HG03342 (cell line): ENCODE measurements at regions not wholly inside any gene's neighbourhood (a gene's known extent, or its start where the extent isn't known, plus 50 kb on each side); places are given as distances from the start of the nearest gene placed in this dataset.
"Not testable (repeated sequence)": the region's sequence is repeated elsewhere in the genome, so short reads cannot be mapped to it uniquely, and the experiment has no call there.

Experiments used
- ATAC-seq: cut with Tn5 transposase; IDR thresholded peaks from one replicate; pipeline ENCODE4 v1.9.1; 2021; ENCODE audit warnings: mild to moderate bottlenecking, moderate library complexity; ENCODE audit not compliant: unreplicated experiment

GRCh38 chr1:121097127-121097866, 86.8 kb downstream of the FAM72B start:
- ATAC-seq = peak; percentile 94

GRCh38 chr1:121097867-121098215, 86.3 kb downstream of the FAM72B start:
- ATAC-seq = peak; percentile 4

DNA sequence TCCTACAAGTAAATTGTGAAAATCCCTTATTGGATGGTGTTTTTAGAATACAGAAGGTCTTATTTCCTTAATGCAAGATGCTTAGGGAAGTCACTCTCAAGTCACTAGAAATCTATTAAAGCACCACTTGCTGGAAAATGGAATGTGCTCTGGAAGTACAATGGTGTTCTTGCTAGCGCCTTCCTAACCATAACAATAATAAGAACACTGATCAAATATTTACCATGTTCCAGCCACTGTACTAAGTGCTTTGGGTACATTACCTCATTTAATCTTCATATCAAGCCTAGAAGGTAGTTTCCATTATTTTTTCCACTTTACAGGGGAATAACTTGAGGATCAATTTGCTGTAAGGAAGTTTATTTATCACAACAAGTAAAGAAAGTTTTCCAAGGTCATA, 75.1 kb downstream of the FAM72B start:
- ATAC-seq = not testable (repeated sequence)

GRCh38 chr1:121116522-121117297, 67.4 kb downstream of the FAM72B start:
- ATAC-seq = not testable (repeated sequence)

DNA sequence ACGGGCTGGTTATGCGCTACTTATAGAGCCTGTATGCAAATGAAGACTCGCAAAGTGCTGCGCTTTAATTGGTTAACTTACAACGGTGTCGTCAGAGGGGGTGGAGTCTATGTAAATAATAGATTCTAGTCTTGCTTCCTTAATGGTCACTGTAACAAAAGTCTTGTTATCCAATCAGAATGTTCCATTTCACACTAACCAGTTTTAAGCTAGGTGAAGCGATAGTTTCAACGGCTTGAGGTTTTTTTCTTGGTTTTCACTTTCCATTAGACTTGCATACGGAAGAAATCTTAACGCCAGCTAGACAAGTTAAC, 66.9 kb downstream of the FAM72B start:
- ATAC-seq = not testable (repeated sequence)

DNA sequence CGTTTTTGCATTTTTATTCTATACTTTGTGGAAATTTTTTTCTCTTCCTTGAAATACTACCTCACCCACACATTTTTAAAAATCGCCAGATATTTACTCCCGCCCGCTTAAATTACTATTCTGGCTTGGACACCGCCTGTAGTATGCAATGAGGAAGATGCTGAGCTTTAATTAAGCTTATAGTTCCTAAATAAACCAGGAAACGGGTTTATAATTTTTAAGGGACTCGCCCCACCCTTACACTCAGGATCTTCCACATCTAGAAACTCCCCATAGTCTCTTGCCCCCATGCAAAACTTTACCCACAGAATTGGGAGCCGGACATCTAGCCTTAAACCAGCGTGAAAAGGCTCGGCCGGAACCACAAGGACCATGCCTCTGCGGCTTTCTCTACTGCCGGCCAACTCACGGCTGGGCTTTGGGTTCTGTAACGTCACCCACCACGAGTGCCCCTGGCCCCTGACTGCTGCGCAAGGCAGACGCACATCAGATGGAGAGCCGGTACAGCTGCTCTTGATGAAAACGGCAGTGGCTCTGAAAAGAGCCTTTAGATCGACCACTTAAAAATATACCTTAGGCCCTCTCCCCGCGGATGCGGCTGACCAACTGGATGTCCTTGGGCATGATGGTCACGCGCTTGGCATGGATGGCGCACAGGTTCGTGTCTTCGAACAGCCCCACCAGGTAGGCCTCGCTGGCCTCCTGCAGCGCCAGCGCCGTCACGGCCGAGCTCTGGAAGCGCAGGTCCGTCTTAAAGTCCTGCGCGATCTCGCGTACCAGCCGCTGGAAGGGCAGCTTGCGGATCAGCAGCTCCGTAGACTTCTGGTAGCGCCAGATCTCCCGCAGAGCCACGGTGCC, 66.3 kb downstream of the FAM72B start:
- not testable (repeated sequence) for ATAC-seq
